ENCODE measurements at regions not wholly inside any gene's neighbourhood (a gene's known extent, or its start where the extent isn't known, plus 50 kb on each side); places are given as distances from the start of the nearest gene placed in this dataset.

GRCh38 chr3:74808506-74809275, 194.2 kb upstream of the CNTN3 start:
- no peak overlapping the region for H3K4me3 ChIP-seq (ENCODE audit: low read depth, low read length)
- no peak for TF ChIP-seq CTCF (conservative IDR thresholded peaks at IDR 0.05; ENCODE audit: low read depth, low read length)
- no peak for DNase-seq (ENCODE audit: low read depth)

- H3K4me3 ChIP-seq (ENCODE audit: low read depth, low read length), result no peak overlapping the region
- TF ChIP-seq CTCF (conservative IDR thresholded peaks at IDR 0.05; ENCODE audit: low read depth, low read length), result no peak
- DNase-seq (ENCODE audit: low read depth), result no peak
Measured at GRCh38 chr3:74801924-74802323, 187.5 kb upstream of the CNTN3 start.

GRCh38 chr3:74789111-74789510, 174.7 kb upstream of the CNTN3 start:
- peak; percentile 11 for DNase-seq (ENCODE audit: low read depth)
- TF ChIP-seq CTCF (conservative IDR thresholded peaks at IDR 0.05; ENCODE audit: low read depth, low read length), result no peak
- no peak overlapping the region for H3K4me3 ChIP-seq (ENCODE audit: low read depth, low read length)

- no peak for TF ChIP-seq CTCF (conservative IDR thresholded peaks at IDR 0.05; ENCODE audit: low read depth, low read length)
- no peak overlapping the region for H3K4me3 ChIP-seq (ENCODE audit: low read depth, low read length)
- DNase-seq (ENCODE audit: low read depth), result no peak
Measured at GRCh38 chr3:74787011-74787410, 172.6 kb upstream of the CNTN3 start.

- no peak for TF ChIP-seq CTCF (conservative IDR thresholded peaks at IDR 0.05; ENCODE audit: low read depth, low read length)
- no peak overlapping the region for H3K4me3 ChIP-seq (ENCODE audit: low read depth, low read length)
- no peak for DNase-seq (ENCODE audit: low read depth)
Measured at GRCh38 chr3:74771401-74771800, 156.9 kb upstream of the CNTN3 start.

- DNase-seq (ENCODE audit: low read depth), result no peak
- H3K4me3 ChIP-seq (ENCODE audit: low read depth, low read length), result no peak overlapping the region
- no peak for TF ChIP-seq CTCF (conservative IDR thresholded peaks at IDR 0.05; ENCODE audit: low read depth, low read length)
Measured at GRCh38 chr3:74768010-74768409, 153.6 kb upstream of the CNTN3 start.

- no peak for TF ChIP-seq CTCF (conservative IDR thresholded peaks at IDR 0.05; ENCODE audit: low read depth, low read length)
- DNase-seq (ENCODE audit: low read depth), result no peak
- no peak overlapping the region for H3K4me3 ChIP-seq (ENCODE audit: low read depth, low read length)
Measured at GRCh38 chr3:74766405-74766804, 151.9 kb upstream of the CNTN3 start.

Measured in choroid plexus epithelial cell (primary cell).